ENCODE measurements at regions not wholly inside any gene's neighbourhood (a gene's known extent, or its start where the extent isn't known, plus 50 kb on each side); places are given as distances from the start of the nearest gene placed in this dataset.

GRCh38 chr2:103754530-103754929 is 992.7 kb downstream of the TMEM182 start:
- TF ChIP-seq RAD21 (conservative IDR thresholded peaks at IDR 0.05), result no peak
- no peak for TF ChIP-seq CTCF (IDR thresholded peaks at IDR 0.05; ENCODE audit: poor library complexity, severe bottlenecking)
- TF ChIP-seq EP300 (conservative IDR thresholded peaks at IDR 0.05; ENCODE audit: poor library complexity, severe bottlenecking), result no peak
- TF ChIP-seq TAF1 (IDR thresholded peaks at IDR 0.05; ENCODE audit: low read depth), result no peak
